ENCODE measurements at regions not wholly inside any gene's neighbourhood (a gene's known extent, or its start where the extent isn't known, plus 50 kb on each side); places are given as distances from the start of the nearest gene placed in this dataset.

- TF ChIP-seq, protein P1, sequence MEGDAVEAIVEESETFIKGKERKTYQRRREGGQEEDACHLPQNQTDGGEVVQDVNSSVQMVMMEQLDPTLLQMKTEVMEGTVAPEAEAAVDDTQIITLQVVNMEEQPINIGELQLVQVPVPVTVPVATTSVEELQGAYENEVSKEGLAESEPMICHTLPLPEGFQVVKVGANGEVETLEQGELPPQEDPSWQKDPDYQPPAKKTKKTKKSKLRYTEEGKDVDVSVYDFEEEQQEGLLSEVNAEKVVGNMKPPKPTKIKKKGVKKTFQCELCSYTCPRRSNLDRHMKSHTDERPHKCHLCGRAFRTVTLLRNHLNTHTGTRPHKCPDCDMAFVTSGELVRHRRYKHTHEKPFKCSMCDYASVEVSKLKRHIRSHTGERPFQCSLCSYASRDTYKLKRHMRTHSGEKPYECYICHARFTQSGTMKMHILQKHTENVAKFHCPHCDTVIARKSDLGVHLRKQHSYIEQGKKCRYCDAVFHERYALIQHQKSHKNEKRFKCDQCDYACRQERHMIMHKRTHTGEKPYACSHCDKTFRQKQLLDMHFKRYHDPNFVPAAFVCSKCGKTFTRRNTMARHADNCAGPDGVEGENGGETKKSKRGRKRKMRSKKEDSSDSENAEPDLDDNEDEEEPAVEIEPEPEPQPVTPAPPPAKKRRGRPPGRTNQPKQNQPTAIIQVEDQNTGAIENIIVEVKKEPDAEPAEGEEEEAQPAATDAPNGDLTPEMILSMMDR (conservative IDR thresholded peaks at IDR 0.05), result no peak
- TF ChIP-seq ZFX (IDR thresholded peaks at IDR 0.05), result no peak
These were observed 859.0 kb upstream of the SLITRK1 start for GRCh38 chr13:84741253-84741652.
